ENCODE measurements at regions not wholly inside any gene's neighbourhood (a gene's known extent, or its start where the extent isn't known, plus 50 kb on each side); places are given as distances from the start of the nearest gene placed in this dataset.

- no peak for DNase-seq (ENCODE audit: low spot score)
- in situ Hi-C loops (cut with MboI; ENCODE audit: low pct_unique_long_range_greater_than_20kb, low sequenced_read_pairs, unreplicated experiment), result no loop called here
These were observed 125.9 kb upstream of the PABPC4L start for GRCh38 chr4:134327274-134328122.

GRCh38 chr4:134326866-134327265, 125.3 kb upstream of the PABPC4L start:
- DNase-seq (ENCODE audit: low spot score), result no peak
- no peak for TF ChIP-seq CTCF (IDR thresholded peaks at IDR 0.05; ENCODE audit: extremely low read depth, insufficient read depth, missing control alignments)
- in situ Hi-C loops (cut with MboI; ENCODE audit: low pct_unique_long_range_greater_than_20kb, low sequenced_read_pairs, unreplicated experiment), result no loop called here

More at GRCh38 chr4:134327274-134328122, 125.9 kb upstream of the PABPC4L start:
- TF ChIP-seq CTCF (IDR thresholded peaks at IDR 0.05; ENCODE audit: extremely low read depth, insufficient read depth, missing control alignments), result no peak

GRCh38 chr4:134324179-134324578, 122.6 kb upstream of the PABPC4L start:
- in situ Hi-C loops (cut with MboI; ENCODE audit: low pct_unique_long_range_greater_than_20kb, low sequenced_read_pairs, unreplicated experiment), result no loop called here
- DNase-seq (ENCODE audit: low spot score), result no peak
- no peak for TF ChIP-seq CTCF (IDR thresholded peaks at IDR 0.05; ENCODE audit: extremely low read depth, insufficient read depth, missing control alignments)

GRCh38 chr4:134320048-134320447, 118.5 kb upstream of the PABPC4L start:
- no peak for DNase-seq (ENCODE audit: low spot score)
- in situ Hi-C loops (cut with MboI; ENCODE audit: low pct_unique_long_range_greater_than_20kb, low sequenced_read_pairs, unreplicated experiment), result no loop called here
- TF ChIP-seq CTCF (IDR thresholded peaks at IDR 0.05; ENCODE audit: extremely low read depth, insufficient read depth, missing control alignments), result no peak

- no peak for TF ChIP-seq CTCF (IDR thresholded peaks at IDR 0.05; ENCODE audit: extremely low read depth, insufficient read depth, missing control alignments)
- in situ Hi-C loops (cut with MboI; ENCODE audit: low pct_unique_long_range_greater_than_20kb, low sequenced_read_pairs, unreplicated experiment), result no loop called here
- no peak for DNase-seq (ENCODE audit: low spot score)
These were observed 112.0 kb upstream of the PABPC4L start for GRCh38 chr4:134313591-134313990.

GRCh38 chr4:134309715-134310114, 108.1 kb upstream of the PABPC4L start:
- DNase-seq (ENCODE audit: low spot score), result no peak
- no peak for TF ChIP-seq CTCF (IDR thresholded peaks at IDR 0.05; ENCODE audit: extremely low read depth, insufficient read depth, missing control alignments)
- in situ Hi-C loops (cut with MboI; ENCODE audit: low pct_unique_long_range_greater_than_20kb, low sequenced_read_pairs, unreplicated experiment), result no loop called here
